Nephron progenitor cell (in vitro differentiated cells): ENCODE measurements at regions not wholly inside any gene's neighbourhood (a gene's known extent, or its start where the extent isn't known, plus 50 kb on each side); places are given as distances from the start of the nearest gene placed in this dataset.
A peak's percentile ranks its signal among the peaks of the same experiment; 100 is the strongest.
"Not testable (repeated sequence)": the region's sequence is repeated elsewhere in the genome, so short reads cannot be mapped to it uniquely, and the experiment has no call there.

Experiments used
- DNase-seq: peaks from one replicate; pipeline ENCODE4 v3.0.0; 2021
- H3K27ac Mint-ChIP-seq: 2 replicates; pipeline ENCODE4 v1.8.0; 2021; ENCODE audit warnings: mild to moderate bottlenecking, moderate library complexity, mixed read lengths
- H3K27me3 Mint-ChIP-seq: 2 replicates; pipeline ENCODE4 v1.8.0; 2021; ENCODE audit warnings: mild to moderate bottlenecking, low read depth, mixed read lengths; ENCODE audit not compliant: poor library complexity
- H3K36me3 Mint-ChIP-seq: 2 replicates; pipeline ENCODE4 v1.8.0; 2021; ENCODE audit warnings: low read depth, mixed read lengths
- H3K4me1 Mint-ChIP-seq: 2 replicates; pipeline ENCODE4 v1.8.0; 2021; ENCODE audit warnings: mixed read lengths
- H3K4me3 Mint-ChIP-seq: 2 replicates; pipeline ENCODE4 v1.8.0; 2021; ENCODE audit warnings: mild to moderate bottlenecking, moderate library complexity, mixed read lengths
- H3K9me3 Mint-ChIP-seq: 2 replicates; pipeline ENCODE4 v1.8.0; 2021; ENCODE audit warnings: mild to moderate bottlenecking, moderate library complexity, mixed read lengths
- CTCF ChIP-seq: fragments of 200-600 bp; sonication (generic); IDR thresholded peaks from 2 replicates; pipeline ENCODE4 v1.5.0; 2021; ENCODE audit warnings: antibody characterized with exemption

DNA sequence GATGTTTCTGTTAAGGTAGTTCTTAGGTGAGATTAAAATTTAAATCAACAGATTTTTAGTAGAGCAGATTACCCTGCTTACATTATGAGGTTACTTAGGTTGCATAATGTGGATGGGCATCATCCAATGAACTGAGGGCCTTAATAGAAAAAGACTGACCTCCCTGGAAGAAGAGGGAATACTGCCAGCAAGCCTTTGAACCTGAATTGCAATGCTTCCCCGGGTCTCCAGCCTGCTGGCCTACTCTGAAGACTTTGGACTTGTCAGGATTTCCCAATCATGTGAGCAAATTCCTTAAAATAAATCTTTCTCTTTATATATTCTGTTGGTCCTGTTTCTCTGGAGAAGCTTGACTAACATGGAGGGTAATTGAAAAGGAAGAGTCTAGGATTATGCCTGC lies 542.1 kb upstream of the ARRDC3 start:
- DNase-seq: no peak
- no peaks in the 10 kb centered on the region for H3K9me3 Mint-ChIP-seq
- TF ChIP-seq CTCF: no peak
- peaks cover 3% of the 10 kb centered on the region for H3K4me1 Mint-ChIP-seq
- no peak overlapping the region for H3K27ac Mint-ChIP-seq
- no peaks in the 10 kb centered on the region for H3K27me3 Mint-ChIP-seq
- H3K36me3 Mint-ChIP-seq: no peaks in the 10 kb centered on the region
- H3K4me3 Mint-ChIP-seq: no peak overlapping the region

DNA sequence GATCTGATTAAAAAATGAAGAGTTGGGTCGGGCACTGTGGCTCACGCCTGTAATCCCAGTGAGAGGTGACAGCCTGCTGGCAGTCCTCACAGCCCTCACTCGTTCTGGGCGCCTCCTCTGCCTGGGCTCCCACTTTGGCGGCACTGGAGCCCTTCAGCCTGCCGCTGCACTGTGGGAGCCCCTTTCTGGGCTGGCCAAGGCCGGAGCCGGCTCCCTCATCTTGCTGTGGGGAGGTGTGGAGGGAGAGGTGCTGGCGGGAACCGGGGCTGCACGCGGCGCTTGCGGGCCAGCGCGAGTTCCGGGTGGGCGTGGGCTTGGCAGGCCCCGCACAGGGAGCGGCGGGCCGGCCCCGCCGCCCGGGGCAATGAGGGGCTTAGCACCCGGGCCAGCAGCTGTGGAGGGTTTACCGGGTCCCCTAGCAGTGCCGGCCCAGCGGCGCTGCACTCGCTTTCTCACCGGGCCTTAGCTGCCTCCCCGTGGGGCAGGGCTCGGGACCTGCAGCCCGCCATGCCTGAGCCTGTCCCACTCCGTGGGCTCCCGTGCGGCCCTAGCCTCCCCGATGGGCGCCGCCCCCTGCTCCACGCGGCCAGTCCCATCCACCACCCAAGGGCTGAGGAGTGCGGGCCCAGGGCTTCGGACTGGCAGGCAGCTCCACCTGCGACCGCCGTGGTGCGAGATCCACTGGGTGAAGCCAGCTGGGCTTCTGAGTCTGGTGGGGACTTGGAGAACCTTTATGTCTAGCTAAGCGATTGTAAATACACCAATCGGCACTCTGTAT lies 534.1 kb upstream of the ARRDC3 start:
- not testable (repeated sequence) for H3K27ac Mint-ChIP-seq, H3K4me1 Mint-ChIP-seq, DNase-seq, H3K9me3 Mint-ChIP-seq, H3K4me3 Mint-ChIP-seq, H3K36me3 Mint-ChIP-seq, H3K27me3 Mint-ChIP-seq

DNA sequence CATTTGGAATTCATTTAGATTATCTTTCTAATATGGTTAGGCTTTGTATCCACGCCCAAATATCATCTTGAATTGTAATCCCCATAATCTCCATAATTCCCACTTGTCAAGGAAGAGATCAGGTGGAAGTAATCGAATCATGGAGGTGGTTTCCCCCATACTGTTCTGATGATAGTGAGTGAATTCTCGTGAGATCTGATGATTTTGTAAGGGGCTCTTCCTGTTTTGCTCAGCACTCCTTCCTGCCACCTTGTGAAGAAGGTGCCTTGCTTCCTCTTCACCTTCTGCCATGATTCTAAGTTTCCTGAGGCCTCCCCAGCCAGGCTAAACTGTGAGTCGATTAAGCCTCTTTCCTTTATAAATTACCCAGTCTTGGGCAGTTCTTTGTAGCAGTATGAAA lies 527.5 kb upstream of the ARRDC3 start:
- TF ChIP-seq CTCF: no peak
- Mint-ChIP-seq H3K4me3 (no peak overlapping the region), H3K36me3 (no peaks in the 10 kb centered on the region), H3K9me3 (no peaks in the 10 kb centered on the region), H3K27ac (peak overlapping the region; percentile 41), H3K4me1 (no peaks in the 10 kb centered on the region), H3K27me3 (no peaks in the 10 kb centered on the region)
- DNase-seq: no peak

DNA sequence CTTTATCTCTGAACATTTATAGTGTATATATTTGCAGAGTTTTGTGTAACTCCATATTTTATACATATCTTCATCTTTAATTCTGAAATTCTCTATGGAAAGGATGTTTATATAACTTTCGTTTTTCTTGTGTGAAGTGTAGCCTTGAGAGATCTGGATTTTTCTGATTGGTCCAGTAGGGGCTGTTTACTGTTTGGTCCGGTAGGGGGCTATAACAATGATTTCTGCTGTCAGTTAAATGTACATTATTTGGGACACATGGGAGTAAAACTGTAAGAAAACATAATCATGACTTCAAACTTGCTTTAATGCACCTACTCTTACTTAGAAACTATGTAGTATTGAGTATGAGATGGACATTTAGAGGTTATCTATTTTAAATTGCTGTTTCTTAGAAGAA lies 527.1 kb upstream of the ARRDC3 start:
- H3K27me3 Mint-ChIP-seq: no peaks in the 10 kb centered on the region
- no peak for TF ChIP-seq CTCF
- H3K27ac Mint-ChIP-seq: no peak overlapping the region
- H3K36me3 Mint-ChIP-seq: no peaks in the 10 kb centered on the region
- no peak overlapping the region for H3K4me3 Mint-ChIP-seq
- no peak for DNase-seq
- no peaks in the 10 kb centered on the region for H3K4me1 Mint-ChIP-seq
- no peaks in the 10 kb centered on the region for H3K9me3 Mint-ChIP-seq

DNA sequence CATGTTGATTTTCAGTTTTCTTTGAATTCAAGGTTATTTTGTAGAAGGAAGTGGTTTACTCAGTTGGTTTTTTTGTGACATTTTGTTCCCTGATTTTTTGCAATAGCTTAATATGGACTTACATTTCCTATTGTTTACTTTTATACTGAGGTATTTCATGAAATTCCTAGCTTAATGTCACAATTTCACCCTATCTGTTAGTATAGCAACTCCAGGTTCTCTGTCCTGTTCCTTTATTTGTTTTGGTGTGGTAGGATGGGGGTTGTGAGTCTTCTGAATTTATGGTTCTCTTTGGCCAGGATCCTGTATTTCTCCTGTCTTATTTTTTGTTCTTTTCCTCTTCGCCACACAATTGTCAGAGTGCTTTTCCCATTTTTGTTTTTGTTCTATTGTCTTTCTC lies 523.4 kb upstream of the ARRDC3 start:
- no peaks in the 10 kb centered on the region for H3K4me1 Mint-ChIP-seq
- no peak for TF ChIP-seq CTCF

GRCh38 chr5:91906027-91906426 lies 522.9 kb upstream of the ARRDC3 start:
- Mint-ChIP-seq H3K4me3 (no peak overlapping the region), H3K36me3 (no peaks in the 10 kb centered on the region), H3K9me3 (no peaks in the 10 kb centered on the region), H3K27ac (no peak overlapping the region), H3K27me3 (no peaks in the 10 kb centered on the region), H3K4me1 (no peaks in the 10 kb centered on the region)
- TF ChIP-seq CTCF: no peak
- no peak for DNase-seq

More for the DNA sequence above, 523.4 kb upstream of the ARRDC3 start:
- Mint-ChIP-seq H3K27me3 (no peaks in the 10 kb centered on the region), H3K27ac (no peak overlapping the region), H3K9me3 (no peaks in the 10 kb centered on the region), H3K36me3 (no peaks in the 10 kb centered on the region), H3K4me3 (no peak overlapping the region)
- no peak for DNase-seq
